PC-3 (cell line): ENCODE measurements at regions not wholly inside any gene's neighbourhood (a gene's known extent, or its start where the extent isn't known, plus 50 kb on each side); places are given as distances from the start of the nearest gene placed in this dataset.

Experiments
- ATAC-seq: fragments of 200-7000 bp; cut with Tn5 transposase; 2 replicates; pipeline ENCODE4 v1.9.1; 2020; ENCODE audit warnings: mild to moderate bottlenecking, moderate library complexity
- BruUV-seq: library from RNA; stranded (reverse); fragments of 400-500 nt; replicated peaks from 2 replicates; lab custom pipeline; 2021; lab: Mats Ljungman, UMichigan
- CTCF ChIA-PET: fragments of 300-600 bp; sonication (Branson Sonifier 250); formaldehyde crosslinking; loops from one replicate; lab custom pipeline; 2022; ENCODE audit warnings: antibody characterized with exemption; lab: Charles Lee
- POLR2A ChIA-PET: fragments of 300-600 bp; sonication (Branson Sonifier 250); formaldehyde crosslinking; loops from one replicate; lab custom pipeline; 2022; ENCODE audit warnings: antibody characterized with exemption; ENCODE audit not compliant: unreplicated experiment; lab: Charles Lee
- DNase-seq: peaks from one replicate; pipeline ENCODE4 v3.0.0-alpha.2; 2015
- H2AFZ ChIP-seq: fragments of 300-600 bp; sonication (generic); 2 replicates; pipeline ENCODE4 v1.6.0; 2016; ENCODE audit warnings: antibody characterized with exemption, low read length
- H3F3A ChIP-seq: fragments of 300-600 bp; sonication (generic); one replicate; pipeline ENCODE4 v1.6.0; 2017; ENCODE audit warnings: antibody characterized with exemption, low read length, control low read depth, mild to moderate bottlenecking; ENCODE audit not compliant: unreplicated experiment
- H3K27ac ChIP-seq: fragments of 300-600 bp; sonication (generic); 2 replicates; pipeline ENCODE4 v1.5.1; 2016; ENCODE audit warnings: mild to moderate bottlenecking, low read length
- H3K27me3 ChIP-seq: fragments of 300-600 bp; sonication (generic); 2 replicates; pipeline ENCODE4 v1.6.1; 2016; ENCODE audit warnings: low read length, mixed read lengths
- H3K36me3 ChIP-seq: fragments of 300-600 bp; sonication (generic); 2 replicates; pipeline ENCODE4 v1.6.1; 2016; ENCODE audit warnings: low read depth, mixed run types, low read length, mixed read lengths
- H3K4me1 ChIP-seq: fragments of 300-600 bp; sonication (generic); 2 replicates; pipeline ENCODE4 v1.5.1; 2016; ENCODE audit warnings: low read length; ENCODE audit not compliant: insufficient read depth
- H3K4me2 ChIP-seq: fragments of 300-600 bp; sonication (generic); 2 replicates; pipeline ENCODE4 v1.6.0; 2016; ENCODE audit warnings: low read length
- H3K4me3 ChIP-seq: fragments of 300-600 bp; sonication (generic); 2 replicates; pipeline ENCODE4 v1.5.1; 2016; ENCODE audit warnings: mild to moderate bottlenecking, low read length, mixed read lengths
- H3K79me2 ChIP-seq: fragments of 300-600 bp; sonication (generic); 2 replicates; pipeline ENCODE4 v1.6.1; 2017; ENCODE audit warnings: low read length, mixed read lengths
- H3K9ac ChIP-seq: fragments of 300-600 bp; sonication (generic); 2 replicates; pipeline ENCODE4 v1.6.0; 2016; ENCODE audit warnings: mild to moderate bottlenecking, low read length
- H3K9me2 ChIP-seq: fragments of 300-600 bp; sonication (generic); replicated peaks from 2 replicates; pipeline ENCODE4 v1.6.1; 2016; ENCODE audit warnings: mixed run types, low read length, mixed read lengths
- H3K9me3 ChIP-seq: fragments of 300-600 bp; sonication (generic); 2 replicates; pipeline ENCODE4 v1.6.1; 2016; ENCODE audit warnings: low read length, mixed read lengths
- H4K20me1 ChIP-seq: fragments of 300-600 bp; sonication (generic); 2 replicates; pipeline ENCODE4 v1.6.1; 2016; ENCODE audit warnings: low read length, mixed read lengths
- EZH2 ChIP-seq: fragments of 300-600 bp; sonication (generic); IDR thresholded peaks from one replicate; pipeline ENCODE4 v1.6.1; 2017; ENCODE audit warnings: antibody characterized with exemption, mild to moderate bottlenecking, low read length; ENCODE audit not compliant: unreplicated experiment
- EZH2phosphoT487 ChIP-seq: fragments of 300-600 bp; sonication (generic); IDR thresholded peaks from 2 replicates; pipeline ENCODE4 v1.6.1; 2018; ENCODE audit warnings: mild to moderate bottlenecking, antibody characterized with exemption, low read length, borderline replicate concordance
- intact Hi-C: fragments of 100-400 bp; cut with micrococcal nuclease; formaldehyde crosslinking; loops from 2 replicates; pipeline ENCODE4 v1.9.0; 2023
- TF ChIP-seq, protein P1 (sequence below): fragments of 300-600 bp; sonication (generic); conservative IDR thresholded peaks from 2 replicates; pipeline ENCODE4 v1.5.1; 2017; ENCODE audit warnings: antibody characterized with exemption, low read depth, mild to moderate bottlenecking, low read length

GRCh38 chr7:46970476-46970875 is 611.4 kb downstream of the TNS3 start:
- H3K9ac ChIP-seq, result no peak overlapping the region
- ChIA-PET CTCF (no interaction called here), POLR2A (no interaction called here)
- no peak overlapping the region for H3K27ac ChIP-seq
- H3K4me1 ChIP-seq, result peaks cover 8% of the 10 kb centered on the region
- no peaks in the 10 kb centered on the region for H3K79me2 ChIP-seq
- no peaks in the 10 kb centered on the region for H3F3A ChIP-seq
- H3K27me3 ChIP-seq, result no peaks in the 10 kb centered on the region
- H3K9me2 ChIP-seq, result no peaks in the 10 kb centered on the region
- no peak for TF ChIP-seq EZH2phosphoT487
- no peak for TF ChIP-seq EZH2
- TF ChIP-seq, protein P1, sequence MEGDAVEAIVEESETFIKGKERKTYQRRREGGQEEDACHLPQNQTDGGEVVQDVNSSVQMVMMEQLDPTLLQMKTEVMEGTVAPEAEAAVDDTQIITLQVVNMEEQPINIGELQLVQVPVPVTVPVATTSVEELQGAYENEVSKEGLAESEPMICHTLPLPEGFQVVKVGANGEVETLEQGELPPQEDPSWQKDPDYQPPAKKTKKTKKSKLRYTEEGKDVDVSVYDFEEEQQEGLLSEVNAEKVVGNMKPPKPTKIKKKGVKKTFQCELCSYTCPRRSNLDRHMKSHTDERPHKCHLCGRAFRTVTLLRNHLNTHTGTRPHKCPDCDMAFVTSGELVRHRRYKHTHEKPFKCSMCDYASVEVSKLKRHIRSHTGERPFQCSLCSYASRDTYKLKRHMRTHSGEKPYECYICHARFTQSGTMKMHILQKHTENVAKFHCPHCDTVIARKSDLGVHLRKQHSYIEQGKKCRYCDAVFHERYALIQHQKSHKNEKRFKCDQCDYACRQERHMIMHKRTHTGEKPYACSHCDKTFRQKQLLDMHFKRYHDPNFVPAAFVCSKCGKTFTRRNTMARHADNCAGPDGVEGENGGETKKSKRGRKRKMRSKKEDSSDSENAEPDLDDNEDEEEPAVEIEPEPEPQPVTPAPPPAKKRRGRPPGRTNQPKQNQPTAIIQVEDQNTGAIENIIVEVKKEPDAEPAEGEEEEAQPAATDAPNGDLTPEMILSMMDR, result no peak
- peaks cover 8% of the 10 kb centered on the region; the same call in 1 of the 2 replicates for H3K9me3 ChIP-seq
- H3K4me3 ChIP-seq, result no peak overlapping the region
- intact Hi-C loops, result no loop called here
- no peaks in the 10 kb centered on the region; the same call in 1 of the 2 replicates for H3K36me3 ChIP-seq
- no TSS peak for BruUV-seq
- H2AFZ ChIP-seq, result no peak overlapping the region
- ATAC-seq (no peak), DNase-seq (no peak)
- no peak overlapping the region for H3K4me2 ChIP-seq
- no peaks in the 10 kb centered on the region for H4K20me1 ChIP-seq

- Histone ChIP-seq H3K27me3 (no peaks in the 10 kb centered on the region), H3K9me3 (peaks cover 8% of the 10 kb centered on the region; the same call in 1 of the 2 replicates), H3K4me3 (no peak overlapping the region), H3K9ac (no peak overlapping the region), H3K36me3 (no peaks in the 10 kb centered on the region; the same call in 1 of the 2 replicates), H3F3A (no peaks in the 10 kb centered on the region), H3K79me2 (no peaks in the 10 kb centered on the region), H3K9me2 (no peaks in the 10 kb centered on the region), H4K20me1 (no peaks in the 10 kb centered on the region), H3K4me2 (no peak overlapping the region), H3K4me1 (peaks cover 8% of the 10 kb centered on the region), H2AFZ (no peak overlapping the region), H3K27ac (no peak overlapping the region)
- POLR2A ChIA-PET, result no interaction called here
- intact Hi-C loops, result no loop called here
- ATAC-seq (no peak), DNase-seq (no peak)
- TF ChIP-seq, protein P1, result no peak
- no peak for TF ChIP-seq EZH2
- no peak for TF ChIP-seq EZH2phosphoT487
- CTCF ChIA-PET, result no interaction called here
- BruUV-seq, result no TSS peak
These were observed 611.8 kb downstream of the TNS3 start for GRCh38 chr7:46970131-46970430.

- no peaks in the 10 kb centered on the region for H3K9me2 ChIP-seq
- DNase-seq (peak; percentile 7), ATAC-seq (peak; percentile 42; the same call in 1 of the 2 replicates)
- TF ChIP-seq, protein P1, result no peak
- TF ChIP-seq EZH2phosphoT487, result no peak
- no peak for TF ChIP-seq EZH2
- no peaks in the 10 kb centered on the region for H3K27me3 ChIP-seq
- H3K4me3 ChIP-seq, result no peak overlapping the region
- no peaks in the 10 kb centered on the region for H3F3A ChIP-seq
- peaks cover 8% of the 10 kb centered on the region for H3K4me1 ChIP-seq
- no peak overlapping the region for H3K4me2 ChIP-seq
- ChIA-PET CTCF (no interaction called here), POLR2A (no interaction called here)
- H2AFZ ChIP-seq, result no peak overlapping the region
- no peaks in the 10 kb centered on the region for H4K20me1 ChIP-seq
- H3K27ac ChIP-seq, result no peak overlapping the region
- peaks cover 12% of the 10 kb centered on the region for H3K9me3 ChIP-seq
- no peaks in the 10 kb centered on the region for H3K79me2 ChIP-seq
- no peaks in the 10 kb centered on the region; the same call in 1 of the 2 replicates for H3K36me3 ChIP-seq
- no peak overlapping the region for H3K9ac ChIP-seq
- intact Hi-C loops, result no loop called here
- BruUV-seq, result no TSS peak
These were observed 612.4 kb downstream of the TNS3 start for GRCh38 chr7:46969303-46970130.
